ENCODE measurements at regions not wholly inside any gene's neighbourhood (a gene's known extent, or its start where the extent isn't known, plus 50 kb on each side); places are given as distances from the start of the nearest gene placed in this dataset.

DNA sequence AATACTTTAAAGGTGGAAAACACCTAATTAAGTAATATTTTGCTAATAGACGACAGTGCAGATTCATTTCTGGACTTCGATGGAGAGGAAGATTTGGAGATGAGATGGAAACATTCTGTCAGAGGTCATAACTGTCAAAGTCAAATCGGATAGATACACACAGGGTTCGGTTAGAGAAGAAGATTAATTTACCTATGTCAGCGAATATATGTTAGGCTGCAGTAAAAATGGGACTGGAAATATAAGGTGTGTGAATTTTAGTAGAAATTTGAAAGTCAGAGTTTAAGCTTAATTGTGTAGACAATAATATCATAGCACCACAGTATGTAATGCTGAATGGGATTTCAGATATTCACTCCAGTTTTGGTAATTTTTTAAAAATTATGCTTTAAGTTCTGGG is 1020.3 kb upstream of the ACO1 start:
- TF ChIP-seq, protein P1, sequence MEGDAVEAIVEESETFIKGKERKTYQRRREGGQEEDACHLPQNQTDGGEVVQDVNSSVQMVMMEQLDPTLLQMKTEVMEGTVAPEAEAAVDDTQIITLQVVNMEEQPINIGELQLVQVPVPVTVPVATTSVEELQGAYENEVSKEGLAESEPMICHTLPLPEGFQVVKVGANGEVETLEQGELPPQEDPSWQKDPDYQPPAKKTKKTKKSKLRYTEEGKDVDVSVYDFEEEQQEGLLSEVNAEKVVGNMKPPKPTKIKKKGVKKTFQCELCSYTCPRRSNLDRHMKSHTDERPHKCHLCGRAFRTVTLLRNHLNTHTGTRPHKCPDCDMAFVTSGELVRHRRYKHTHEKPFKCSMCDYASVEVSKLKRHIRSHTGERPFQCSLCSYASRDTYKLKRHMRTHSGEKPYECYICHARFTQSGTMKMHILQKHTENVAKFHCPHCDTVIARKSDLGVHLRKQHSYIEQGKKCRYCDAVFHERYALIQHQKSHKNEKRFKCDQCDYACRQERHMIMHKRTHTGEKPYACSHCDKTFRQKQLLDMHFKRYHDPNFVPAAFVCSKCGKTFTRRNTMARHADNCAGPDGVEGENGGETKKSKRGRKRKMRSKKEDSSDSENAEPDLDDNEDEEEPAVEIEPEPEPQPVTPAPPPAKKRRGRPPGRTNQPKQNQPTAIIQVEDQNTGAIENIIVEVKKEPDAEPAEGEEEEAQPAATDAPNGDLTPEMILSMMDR (conservative IDR thresholded peaks at IDR 0.05), result no peak
- no peak for TF ChIP-seq EZH2 (IDR thresholded peaks at IDR 0.05; ENCODE audit: low read depth)

All from PC-9 (cell line).